ENCODE measurements at regions not wholly inside any gene's neighbourhood (a gene's known extent, or its start where the extent isn't known, plus 50 kb on each side); places are given as distances from the start of the nearest gene placed in this dataset.

- DNase-seq (ENCODE audit: low spot score) = no peak
- Histone ChIP-seq H3K79me2 (ENCODE audit: insufficient read depth, low read depth, low read length) (no peaks in the 10 kb centered on the region), H3K9me3 (ENCODE audit: low read length) (no peaks in the 10 kb centered on the region), H2AFZ (ENCODE audit: low read length) (no peak overlapping the region), H3K27ac (ENCODE audit: low read depth, low read length, poor library complexity, severe bottlenecking) (no peak overlapping the region), H3K9me2 (ENCODE audit: insufficient read depth, low read length) (no peaks in the 10 kb centered on the region), H3K4me1 (ENCODE audit: insufficient read depth, low read length, poor library complexity, severe bottlenecking) (no peaks in the 10 kb centered on the region), H4K20me1 (ENCODE audit: insufficient read depth, low read length) (no peaks in the 10 kb centered on the region), H3K4me2 (ENCODE audit: low read length) (no peak overlapping the region), H3K4me3 (ENCODE audit: low read depth, low read length, poor library complexity, severe bottlenecking) (no peak overlapping the region), H3K36me3 (ENCODE audit: insufficient read depth, low read length) (no peaks in the 10 kb centered on the region)
- ChIA-PET POLR2A (interaction anchor here (1.2 kb wide), 1 partner anchor 9 kb away, joined by 3 read pairs; no protein-coding TSS in a partner anchor), CTCF (ENCODE audit: unreplicated experiment) (no interaction called here)
- TF ChIP-seq CTCF (conservative IDR thresholded peaks at IDR 0.05; ENCODE audit: low read length) = no peak
- TF ChIP-seq EZH2phosphoT487 (IDR thresholded peaks at IDR 0.05; ENCODE audit: borderline replicate concordance, low read depth, low read length) = no peak
- BruUV-seq (replicated peaks) = no TSS peak
- intact Hi-C loops (cut with micrococcal nuclease; ENCODE audit: unreplicated experiment) = no loop called here
These were observed 309.9 kb upstream of the THBS1 start for GRCh38 chr15:39270934-39271333.

GRCh38 chr15:39272901-39273300 lies 308.0 kb upstream of the THBS1 start:
- Histone ChIP-seq H3K9me2 (ENCODE audit: insufficient read depth, low read length) (no peaks in the 10 kb centered on the region), H3K79me2 (ENCODE audit: insufficient read depth, low read depth, low read length) (no peaks in the 10 kb centered on the region), H3K4me2 (ENCODE audit: low read length) (no peak overlapping the region), H4K20me1 (ENCODE audit: insufficient read depth, low read length) (no peaks in the 10 kb centered on the region), H3K9me3 (ENCODE audit: low read length) (no peaks in the 10 kb centered on the region), H3K4me3 (ENCODE audit: low read depth, low read length, poor library complexity, severe bottlenecking) (no peak overlapping the region), H3K27ac (ENCODE audit: low read depth, low read length, poor library complexity, severe bottlenecking) (no peak overlapping the region), H2AFZ (ENCODE audit: low read length) (no peak overlapping the region), H3K4me1 (ENCODE audit: insufficient read depth, low read length, poor library complexity, severe bottlenecking) (no peaks in the 10 kb centered on the region), H3K36me3 (ENCODE audit: insufficient read depth, low read length) (no peaks in the 10 kb centered on the region)
- CTCF ChIA-PET (ENCODE audit: unreplicated experiment) = no interaction called here
- no TSS peak for BruUV-seq (replicated peaks)
- POLR2A ChIA-PET = no interaction called here
- intact Hi-C loops (cut with micrococcal nuclease; ENCODE audit: unreplicated experiment) = no loop called here
- no peak for DNase-seq (ENCODE audit: low spot score)
- TF ChIP-seq EZH2phosphoT487 (IDR thresholded peaks at IDR 0.05; ENCODE audit: borderline replicate concordance, low read depth, low read length) (no peak), CTCF (conservative IDR thresholded peaks at IDR 0.05; ENCODE audit: low read length) (no peak)

- BruUV-seq (replicated peaks) = no TSS peak
- no peaks in the 10 kb centered on the region for H4K20me1 ChIP-seq (ENCODE audit: insufficient read depth, low read length)
- H2AFZ ChIP-seq (ENCODE audit: low read length) = no peak overlapping the region
- no peaks in the 10 kb centered on the region for H3K4me1 ChIP-seq (ENCODE audit: insufficient read depth, low read length, poor library complexity, severe bottlenecking)
- H3K27ac ChIP-seq (ENCODE audit: low read depth, low read length, poor library complexity, severe bottlenecking) = no peak overlapping the region
- no peak overlapping the region for H3K4me2 ChIP-seq (ENCODE audit: low read length)
- TF ChIP-seq EZH2phosphoT487 (IDR thresholded peaks at IDR 0.05; ENCODE audit: borderline replicate concordance, low read depth, low read length) = no peak
- TF ChIP-seq CTCF (conservative IDR thresholded peaks at IDR 0.05; ENCODE audit: low read length) = no peak
- no peaks in the 10 kb centered on the region for H3K36me3 ChIP-seq (ENCODE audit: insufficient read depth, low read length)
- DNase-seq (ENCODE audit: low spot score) = no peak
- H3K9me3 ChIP-seq (ENCODE audit: low read length) = no peaks in the 10 kb centered on the region
- ChIA-PET CTCF (ENCODE audit: unreplicated experiment) (interaction anchor here (0.5 kb wide), 1 partner anchor 267 kb away, joined by 4 read pairs; no protein-coding TSS in a partner anchor), POLR2A (no interaction called here)
- no peaks in the 10 kb centered on the region for H3K79me2 ChIP-seq (ENCODE audit: insufficient read depth, low read depth, low read length)
- H3K9me2 ChIP-seq (ENCODE audit: insufficient read depth, low read length) = no peaks in the 10 kb centered on the region
- H3K4me3 ChIP-seq (ENCODE audit: low read depth, low read length, poor library complexity, severe bottlenecking) = no peak overlapping the region
- intact Hi-C loops (cut with micrococcal nuclease; ENCODE audit: unreplicated experiment) = no loop called here
These were observed 307.0 kb upstream of the THBS1 start for GRCh38 chr15:39273717-39274411.

Measured in OCI-LY7 (cell line).